ENCODE measurements at regions not wholly inside any gene's neighbourhood (a gene's known extent, or its start where the extent isn't known, plus 50 kb on each side); places are given as distances from the start of the nearest gene placed in this dataset.
"Not testable (repeated sequence)": the region's sequence is repeated elsewhere in the genome, so short reads cannot be mapped to it uniquely, and the experiment has no call there.

DNA sequence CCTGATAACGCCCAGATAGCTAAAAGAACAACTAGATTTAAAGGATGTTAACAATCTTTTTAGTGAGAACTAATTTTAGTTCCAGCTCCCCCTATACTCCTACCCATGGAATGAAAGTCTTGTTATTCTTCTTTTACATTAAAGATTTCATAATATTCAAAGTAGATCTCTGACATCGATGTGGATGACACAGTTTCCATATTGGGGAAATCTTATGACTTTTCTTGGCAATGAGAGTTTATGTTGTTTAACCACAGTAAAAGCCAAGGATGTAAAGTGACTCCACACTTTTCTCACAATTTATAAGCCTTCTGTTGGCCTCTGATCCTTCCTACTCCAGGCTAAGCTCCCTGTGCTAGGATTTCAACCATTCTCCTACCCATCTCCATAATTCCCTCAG, 332.6 kb upstream of the KCNMB2 start:
- DNase-seq (ENCODE audit: low read depth), result no peak

DNA sequence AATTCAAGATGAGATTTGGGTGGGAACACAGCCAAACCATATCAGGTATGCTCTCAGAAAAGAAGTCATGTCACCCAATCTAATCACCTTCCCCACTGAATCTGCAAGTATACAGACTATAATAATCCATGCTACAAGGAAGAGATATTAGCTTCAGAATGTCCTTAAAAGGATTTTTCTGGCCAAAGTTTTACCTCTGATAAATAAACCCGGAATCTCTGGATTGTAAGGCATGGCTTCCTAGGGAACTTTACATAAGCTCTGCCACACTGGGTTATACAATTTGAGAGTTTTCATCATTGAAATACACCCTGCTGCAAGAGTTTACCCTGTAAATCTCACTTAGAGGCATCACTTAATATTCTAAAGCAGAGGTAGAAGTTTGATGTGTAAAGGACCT, 330.5 kb upstream of the KCNMB2 start:
- DNase-seq (ENCODE audit: low read depth), result no peak

DNA sequence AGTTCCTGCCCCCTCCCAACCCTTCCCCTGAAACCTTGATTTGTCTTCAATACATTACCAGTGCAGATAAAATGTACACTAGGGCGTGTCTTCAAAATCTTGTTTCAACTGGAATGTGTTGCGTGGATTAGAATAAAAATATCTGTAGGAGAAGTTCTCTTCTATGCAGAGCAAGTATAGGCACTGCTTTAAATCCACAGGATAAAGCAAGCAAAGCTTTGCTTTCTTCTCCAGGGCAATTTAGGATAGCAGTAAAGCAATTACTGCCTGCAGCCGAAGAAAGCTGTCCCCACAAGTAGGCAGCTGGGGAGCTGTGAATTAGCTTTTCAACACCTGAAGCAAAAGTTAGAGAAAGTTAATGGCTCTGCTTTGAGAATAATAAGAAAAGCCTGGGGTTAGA, 329.7 kb upstream of the KCNMB2 start:
- no peak for DNase-seq (ENCODE audit: low read depth)

DNA sequence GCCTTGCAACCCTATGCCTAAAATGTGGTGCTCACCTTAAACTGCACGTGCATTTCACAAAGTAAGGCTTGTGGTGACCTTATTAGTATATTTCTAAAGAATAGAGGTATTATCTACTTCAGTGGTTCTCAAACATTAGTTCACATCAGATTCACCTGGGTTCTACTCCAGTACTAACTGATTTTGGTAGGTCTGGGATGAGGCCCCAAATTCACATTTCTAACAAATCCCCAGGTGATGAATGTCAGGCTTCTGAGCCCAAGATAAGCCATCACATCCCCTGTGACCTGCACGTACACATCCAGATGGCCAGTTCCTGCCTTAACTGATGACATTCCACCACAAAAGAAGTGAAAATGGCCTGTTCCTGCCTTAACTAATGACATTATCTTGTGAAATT, 329.1 kb upstream of the KCNMB2 start:
- DNase-seq (ENCODE audit: low read depth), result not testable (repeated sequence)

DNA sequence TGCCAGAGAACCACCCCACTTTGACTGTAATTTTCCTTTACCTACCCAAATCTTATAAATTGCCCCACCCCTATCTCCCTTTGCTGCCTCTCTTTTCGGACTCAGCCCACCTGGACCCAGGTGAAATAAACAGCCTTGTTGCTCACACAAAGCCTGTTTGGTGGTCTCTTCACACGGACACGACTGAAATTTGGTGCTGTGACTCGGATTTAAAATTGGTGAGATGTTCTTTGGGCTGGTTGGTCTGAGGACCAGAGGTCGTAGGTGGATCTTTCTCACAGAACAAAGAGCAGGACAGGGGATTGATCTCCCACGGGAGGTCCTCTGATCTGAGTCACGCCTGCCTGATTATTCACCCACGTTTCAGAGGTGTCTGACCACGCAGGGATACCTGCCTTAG, 328.6 kb upstream of the KCNMB2 start:
- not testable (repeated sequence) for DNase-seq (ENCODE audit: low read depth)

DNA sequence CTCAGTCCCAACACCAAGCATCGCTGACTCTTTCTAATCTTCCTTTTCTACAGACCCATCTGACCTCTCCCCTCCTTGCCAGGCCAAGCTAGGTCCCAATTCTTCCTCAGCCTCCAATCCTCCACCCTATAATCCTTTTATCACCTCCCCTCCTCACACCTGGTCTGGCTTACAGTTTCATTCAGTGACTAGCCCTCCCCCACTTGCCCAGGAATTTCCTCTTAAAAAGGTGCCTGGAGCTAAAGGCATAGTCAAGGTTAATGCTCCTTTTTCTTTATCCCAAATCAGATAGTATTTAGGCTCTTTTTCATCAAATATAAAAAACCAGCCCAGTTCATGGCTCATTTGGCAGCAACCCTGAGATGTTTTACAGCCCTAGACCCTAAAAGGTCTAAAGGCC, 327.1 kb upstream of the KCNMB2 start:
- DNase-seq (ENCODE audit: low read depth), result not testable (repeated sequence)

DNA sequence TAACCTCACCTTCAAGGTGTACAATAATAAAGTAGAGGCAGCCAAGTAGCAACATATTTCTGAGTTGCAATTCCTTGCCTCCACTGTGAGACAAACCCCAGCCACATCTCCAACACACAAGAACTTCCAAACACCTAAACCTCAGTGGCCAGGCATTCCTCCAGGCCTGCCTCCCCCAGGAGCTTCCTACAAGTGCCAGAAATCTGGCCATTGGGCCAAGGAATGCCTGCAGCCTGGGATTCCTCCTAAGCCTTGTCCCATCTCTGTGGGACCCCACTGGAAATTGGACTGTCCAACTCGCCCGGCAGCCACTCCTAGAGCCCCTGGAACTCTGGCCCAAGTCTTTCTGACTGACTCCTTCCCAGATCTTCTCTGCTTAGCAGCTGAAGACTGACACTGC, 326.6 kb upstream of the KCNMB2 start:
- not testable (repeated sequence) for DNase-seq (ENCODE audit: low read depth)

DNA sequence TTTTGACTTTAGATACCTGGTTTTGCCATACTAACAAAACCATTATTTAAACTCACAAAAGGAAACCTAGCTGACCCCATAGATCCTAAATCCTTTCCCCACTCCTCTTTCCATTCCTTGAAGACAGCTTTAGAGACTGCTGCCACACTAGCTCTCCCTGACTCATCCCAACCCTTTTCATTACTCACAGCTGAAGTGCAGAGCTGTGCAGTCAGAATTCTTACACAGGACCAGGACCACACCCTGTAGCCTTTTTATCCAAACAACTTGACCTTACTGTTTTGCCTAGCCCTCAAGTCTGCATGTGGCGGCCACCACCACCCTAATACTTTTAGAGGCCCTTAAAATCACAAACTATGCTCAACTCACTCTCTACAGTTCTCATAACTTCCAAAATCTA, 325.1 kb upstream of the KCNMB2 start:
- DNase-seq (ENCODE audit: low read depth), result not testable (repeated sequence)

DNA sequence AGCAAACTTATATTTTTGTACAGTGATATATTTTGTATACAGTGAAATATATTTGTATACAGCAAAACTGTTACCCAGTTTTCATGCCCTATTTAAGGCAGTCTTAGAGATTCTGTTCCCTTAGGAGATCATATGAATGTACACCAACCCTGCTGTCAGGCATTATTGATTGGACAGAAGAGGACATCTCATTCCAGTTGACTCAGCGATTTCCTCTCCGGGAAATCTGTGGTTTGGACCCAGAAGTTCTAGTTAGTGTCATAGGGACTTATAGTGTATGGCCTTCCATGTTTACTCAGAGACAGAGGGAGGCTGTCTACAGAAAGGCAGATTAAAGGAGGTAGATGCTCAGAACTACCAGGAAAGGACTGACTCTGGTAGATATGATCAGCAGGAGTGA, 318.8 kb upstream of the KCNMB2 start:
- DNase-seq (ENCODE audit: low read depth), result no peak

DNA sequence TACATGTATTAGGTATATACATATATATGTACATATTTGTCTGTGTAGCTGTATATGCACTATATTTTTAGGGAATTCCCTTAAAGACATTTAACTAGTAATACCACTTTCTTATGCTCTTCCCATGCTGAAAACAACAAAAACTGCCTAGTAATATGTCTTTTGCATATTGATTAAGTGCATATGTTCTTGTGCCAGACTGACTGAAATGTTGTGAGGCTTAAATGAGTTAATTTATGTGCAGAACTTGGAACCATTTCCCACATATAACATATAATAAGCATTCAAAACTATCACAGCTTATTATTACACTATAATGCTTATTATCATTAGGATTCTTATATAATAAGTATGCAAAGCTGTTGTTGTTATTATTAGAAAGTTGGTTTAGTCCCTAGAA, 318.0 kb upstream of the KCNMB2 start:
- DNase-seq (ENCODE audit: low read depth), result no peak

DNA sequence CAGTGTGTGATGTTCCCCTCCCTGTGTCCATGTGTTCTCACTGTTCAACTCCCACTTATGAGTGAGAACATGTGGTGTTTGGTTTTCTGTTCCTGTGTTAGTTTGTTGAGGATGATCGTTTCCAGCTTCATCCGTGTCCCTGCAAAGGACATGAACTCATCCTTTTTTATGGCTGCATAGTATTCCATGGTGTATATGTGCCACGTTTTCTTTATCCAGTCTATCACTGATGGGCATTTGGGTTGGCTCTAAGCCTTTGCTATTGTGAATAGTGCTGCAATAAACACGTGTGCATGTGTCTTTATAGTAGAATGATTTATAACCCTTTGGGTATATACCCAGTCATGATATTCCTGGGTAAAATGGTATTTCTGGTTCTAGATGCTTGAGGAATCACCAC, 316.6 kb upstream of the KCNMB2 start:
- DNase-seq (ENCODE audit: low read depth), result not testable (repeated sequence)

DNA sequence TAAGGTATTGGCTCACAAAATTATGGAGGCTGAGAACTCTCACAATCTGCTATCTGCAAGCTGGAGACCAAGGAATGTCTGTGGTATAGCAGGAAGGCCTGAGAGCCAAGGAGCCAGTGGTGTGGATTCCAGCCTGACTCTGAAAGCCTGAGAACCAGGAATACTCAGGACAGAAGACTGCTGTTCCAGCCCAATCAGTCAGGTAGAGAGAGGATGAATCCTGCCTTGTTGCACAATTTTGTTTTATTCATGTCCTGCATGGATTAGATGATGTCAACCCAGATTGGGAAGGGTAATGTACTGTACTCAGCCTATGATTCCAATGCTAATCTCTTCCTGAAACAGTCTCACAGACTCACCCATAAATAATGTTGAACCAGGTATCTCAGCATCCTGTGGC, 312.4 kb upstream of the KCNMB2 start:
- DNase-seq (ENCODE audit: low read depth), result no peak

DNA sequence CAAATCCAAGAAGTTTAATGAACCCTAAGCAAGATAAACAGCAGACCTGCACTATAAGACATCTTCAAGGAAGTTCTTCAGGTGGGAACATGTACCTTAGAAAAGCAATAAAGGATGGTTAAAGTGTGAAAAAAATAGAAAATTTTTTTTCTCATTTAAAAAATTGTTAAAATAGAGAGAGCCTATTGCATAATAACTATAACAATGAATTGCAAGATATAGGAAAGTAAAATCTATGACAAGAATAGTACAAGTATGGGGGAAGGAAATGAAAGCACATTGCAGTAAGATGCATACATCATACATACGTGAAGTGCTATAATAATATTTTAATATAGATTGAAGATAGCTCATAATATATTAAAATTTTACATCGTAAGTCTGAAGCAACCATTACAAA, 310.1 kb upstream of the KCNMB2 start:
- no peak for DNase-seq (ENCODE audit: low read depth)

DNA sequence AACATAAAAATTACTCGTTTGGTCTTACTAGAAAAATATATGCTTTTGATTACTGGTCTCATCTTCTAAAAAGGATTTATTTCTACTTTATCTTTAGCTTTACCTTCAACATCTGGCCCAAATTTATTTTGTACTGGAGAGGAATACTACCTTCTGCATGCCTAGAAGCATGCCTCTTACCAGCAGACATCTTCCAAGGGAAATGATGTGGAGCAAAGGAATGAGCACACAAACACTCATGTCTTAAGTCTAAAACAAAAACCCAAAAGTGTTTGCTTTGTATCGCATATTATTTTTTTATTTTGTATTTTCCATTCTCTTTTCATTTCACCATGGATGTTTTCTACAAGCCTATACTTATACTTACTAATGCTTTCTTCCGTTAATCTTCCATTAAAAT, 304.6 kb upstream of the KCNMB2 start:
- DNase-seq (ENCODE audit: low read depth), result no peak

DNA sequence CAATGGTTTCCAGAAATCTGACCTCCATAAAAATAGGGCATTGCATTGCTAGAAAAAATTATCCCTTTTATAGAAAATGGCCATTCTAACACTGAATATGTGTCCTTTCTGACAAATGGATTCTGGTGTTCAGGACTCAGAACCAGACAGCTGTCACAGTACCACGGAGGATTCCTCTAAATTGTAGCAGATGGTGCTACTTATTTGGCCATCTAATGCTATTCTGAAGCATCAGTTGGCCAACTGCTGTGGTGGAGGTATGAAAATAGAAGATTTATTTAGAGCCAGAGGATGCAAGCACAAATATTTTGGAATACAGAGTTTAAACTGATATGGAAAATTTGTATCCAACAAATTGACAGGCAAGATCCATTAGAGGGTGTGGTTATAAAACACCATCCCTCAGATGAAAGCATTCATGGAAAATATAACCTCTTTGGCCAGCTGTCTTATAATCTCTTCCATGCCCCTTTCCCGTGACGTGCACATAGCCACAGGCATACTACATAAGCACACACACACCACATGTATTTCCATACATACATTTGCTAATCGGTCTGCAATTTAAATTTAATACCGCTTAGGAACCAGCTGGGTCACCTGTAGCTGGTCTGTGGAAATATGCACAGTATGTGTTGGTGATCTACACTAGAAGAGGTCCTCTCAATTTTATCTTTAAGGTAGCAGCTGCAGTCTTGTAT, 302.7 kb upstream of the KCNMB2 start:
- DNase-seq (ENCODE audit: low read depth), result no peak

DNA sequence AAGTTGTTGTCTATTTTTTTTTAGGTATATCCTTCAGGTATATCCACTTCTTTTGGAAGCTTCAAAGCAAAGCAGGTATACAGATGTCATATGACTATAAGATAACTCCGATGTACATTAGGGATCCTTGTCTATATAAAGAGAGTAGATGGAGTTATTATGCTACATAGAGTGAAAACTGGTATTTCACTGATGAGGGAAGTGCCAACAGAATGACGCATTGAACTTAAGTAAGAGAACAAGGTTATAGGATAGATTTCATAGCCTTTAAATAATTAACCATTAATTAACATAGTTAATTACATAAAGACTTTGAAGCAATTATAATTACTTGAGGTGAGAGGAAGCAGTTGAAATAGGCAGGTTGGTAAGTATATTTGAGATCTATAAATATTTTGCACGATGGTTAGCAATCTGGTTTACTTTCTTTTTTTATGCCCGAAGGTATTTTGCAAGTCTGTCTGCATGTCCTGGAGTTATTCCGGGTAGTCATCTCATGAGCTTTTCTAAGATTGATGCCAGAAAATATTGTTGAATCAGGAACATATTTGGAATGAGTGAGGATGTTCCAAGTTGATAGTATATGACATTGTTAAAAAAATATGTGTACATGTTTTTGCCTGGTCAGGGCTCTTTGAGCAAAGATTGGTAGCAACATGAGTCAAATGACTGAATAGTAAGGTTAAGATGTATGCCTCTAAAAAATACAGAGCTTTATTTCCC, 299.5 kb upstream of the KCNMB2 start:
- no peak for DNase-seq (ENCODE audit: low read depth)

DNA sequence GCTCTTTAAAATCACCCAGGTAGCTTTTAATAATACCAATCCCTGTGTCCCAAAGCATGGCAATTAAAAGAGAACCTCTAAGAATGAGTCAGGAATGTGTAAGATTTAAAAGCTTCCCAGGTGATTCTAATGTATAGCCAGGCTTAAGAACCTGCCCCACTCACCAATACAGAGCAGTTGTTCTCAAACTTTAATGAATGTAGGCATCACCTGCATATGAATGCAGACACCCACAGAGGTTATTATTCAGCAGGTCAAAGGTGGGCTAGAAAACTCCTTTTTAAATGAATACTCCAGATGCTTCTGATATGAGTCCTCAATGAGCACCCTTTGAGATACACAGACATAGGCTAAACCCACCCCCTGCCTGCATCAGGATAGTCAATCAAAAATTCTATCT, 298.1 kb upstream of the KCNMB2 start:
- no peak for DNase-seq (ENCODE audit: low read depth)

DNA sequence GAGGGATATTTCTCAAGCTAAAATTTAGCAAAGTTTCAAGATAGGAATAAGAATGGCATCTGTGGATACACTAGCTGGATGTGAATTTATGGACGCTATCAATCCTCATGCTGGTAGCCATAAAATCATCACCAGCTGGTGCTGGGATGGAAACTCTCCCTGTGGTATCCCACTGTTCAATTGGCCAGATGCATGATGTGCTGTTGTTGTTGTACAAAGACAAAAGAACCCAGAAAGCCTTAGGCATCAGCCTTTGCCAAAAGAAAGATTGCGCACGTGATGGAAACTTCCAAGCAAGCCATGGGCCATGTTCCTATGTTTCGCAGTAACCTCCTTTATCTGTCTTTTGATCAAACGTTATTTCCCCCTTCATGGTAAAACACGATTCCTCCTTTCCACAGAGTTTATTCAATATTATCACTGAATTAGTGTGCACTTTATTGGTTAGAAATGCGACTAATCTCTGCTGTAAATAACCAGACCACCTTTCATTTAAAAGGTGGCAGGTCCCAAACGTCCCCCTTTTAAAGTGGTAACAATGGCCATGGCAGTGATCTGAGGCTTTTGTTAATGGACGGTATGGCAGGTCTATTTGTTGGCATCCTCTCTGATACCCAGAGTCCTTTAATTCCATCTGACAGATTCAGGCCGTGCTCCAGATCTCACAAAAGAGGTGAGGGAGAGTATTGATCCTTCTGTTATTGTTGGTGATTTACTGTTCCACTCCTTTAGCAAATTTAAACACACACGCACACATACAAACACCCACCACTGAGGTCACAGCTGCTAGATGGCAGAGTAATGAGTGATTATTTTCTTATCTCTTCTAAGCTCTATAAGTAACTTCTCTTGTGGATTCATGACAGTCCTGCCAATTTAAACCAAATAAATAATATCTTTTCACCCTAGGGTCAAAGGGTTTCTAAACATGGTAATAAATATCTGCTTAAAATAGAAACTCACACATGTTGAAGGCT, 291.2 kb upstream of the KCNMB2 start:
- no peak for DNase-seq (ENCODE audit: low read depth)

DNA sequence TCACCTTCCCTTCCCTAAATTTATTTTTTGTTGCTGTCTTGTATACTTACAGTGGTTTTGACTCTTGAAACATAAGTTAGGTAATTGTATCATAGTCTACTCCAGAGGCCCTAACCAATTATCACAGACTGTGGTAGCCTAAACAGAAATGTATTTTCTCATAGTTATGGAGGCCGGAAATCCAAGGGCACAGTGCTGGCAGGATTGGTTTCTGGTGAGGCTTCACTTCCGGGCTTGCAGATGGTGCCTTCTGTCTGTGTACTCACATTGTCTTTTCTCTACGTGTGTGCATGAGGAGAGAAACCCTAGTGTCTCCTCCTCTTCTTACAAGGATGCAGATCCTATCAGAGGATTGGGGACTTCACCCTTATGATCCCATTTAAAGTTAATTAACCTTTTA, 290.2 kb upstream of the KCNMB2 start:
- no peak for DNase-seq (ENCODE audit: low read depth)

DNA sequence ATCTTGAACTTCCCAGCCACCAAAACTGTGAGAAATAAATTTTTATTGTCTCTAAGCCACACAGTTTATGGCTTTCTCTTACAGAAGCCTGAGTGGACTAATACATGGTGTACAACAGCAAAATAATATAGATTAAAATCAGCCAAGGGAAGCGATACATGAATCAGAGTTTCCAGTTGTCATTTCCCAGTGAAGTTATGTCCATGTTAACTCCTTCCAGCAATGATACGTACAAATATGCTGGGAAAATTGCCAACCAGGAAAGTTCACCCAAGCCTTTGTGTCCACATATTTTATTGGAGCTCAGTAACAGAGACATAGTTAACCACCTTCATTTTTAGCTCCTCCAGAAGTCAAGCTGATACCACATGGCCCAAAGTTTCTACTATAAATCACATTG, 280.9 kb upstream of the KCNMB2 start:
- no peak for DNase-seq (ENCODE audit: low read depth)

DNA sequence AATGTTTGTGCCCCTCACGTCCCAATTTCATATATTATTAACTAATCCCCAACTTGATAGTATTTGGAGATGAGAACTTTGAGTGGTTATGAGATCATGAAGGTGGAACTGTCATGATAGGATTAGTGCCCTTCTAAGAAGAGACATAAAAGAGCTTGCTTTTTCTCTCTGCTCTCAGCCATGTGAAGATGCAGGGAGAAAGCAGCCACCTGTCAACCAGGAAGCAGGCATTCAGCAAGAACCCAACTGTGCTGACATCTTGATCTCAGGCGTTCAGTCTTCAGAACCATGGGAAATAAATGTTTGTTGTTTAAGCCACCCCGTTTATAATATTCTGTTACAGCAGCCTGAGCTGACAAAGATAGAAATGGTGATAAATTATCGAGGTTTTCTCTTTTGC, 278.7 kb upstream of the KCNMB2 start:
- no peak for DNase-seq (ENCODE audit: low read depth)

DNA sequence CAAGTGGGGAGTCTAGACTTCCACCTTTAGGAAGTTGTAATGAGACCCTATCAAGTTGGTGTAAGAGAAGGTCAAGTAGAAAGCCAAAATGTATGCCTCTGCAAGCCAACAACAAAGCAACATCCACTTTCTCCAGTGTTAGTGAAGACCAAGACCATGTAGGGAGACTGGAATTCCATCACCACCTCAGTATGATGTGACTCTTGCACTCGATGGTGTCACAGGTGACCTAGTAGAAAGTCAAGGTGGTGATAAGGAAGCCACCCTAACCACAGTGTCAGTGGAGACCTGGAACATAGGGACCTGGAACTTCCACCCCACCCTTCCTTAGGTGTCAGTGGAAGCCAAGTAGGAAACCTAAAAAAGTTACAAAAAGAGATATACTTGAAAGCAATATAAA, 278.1 kb upstream of the KCNMB2 start:
- DNase-seq (ENCODE audit: low read depth), result no peak

DNA sequence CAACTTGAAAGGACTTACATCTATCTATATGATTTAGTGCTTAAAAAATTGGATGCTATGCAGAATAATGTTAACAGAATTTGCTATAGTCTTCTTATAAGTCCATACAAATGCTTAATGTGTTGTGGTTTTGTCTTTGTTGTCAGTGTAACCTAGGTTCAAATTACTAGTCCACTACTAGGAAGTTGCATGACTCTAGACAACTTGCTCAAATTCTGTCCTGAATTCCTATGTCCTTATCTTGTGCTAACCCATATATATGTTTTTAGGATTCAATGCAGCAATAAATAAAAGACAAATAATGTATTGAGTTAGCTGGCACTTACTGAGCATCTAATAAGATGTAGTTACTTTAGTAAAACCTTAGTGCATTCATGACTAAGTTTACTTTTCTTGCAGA, 276.5 kb upstream of the KCNMB2 start:
- no peak for DNase-seq (ENCODE audit: low read depth)
